T1000 (cell line): ENCODE measurements at regions not wholly inside any gene's neighbourhood (a gene's known extent, or its start where the extent isn't known, plus 50 kb on each side); places are given as distances from the start of the nearest gene placed in this dataset.
"Not testable (repeated sequence)": the region's sequence is repeated elsewhere in the genome, so short reads cannot be mapped to it uniquely, and the experiment has no call there.

Experiments
- DNase-seq: peaks from one replicate; lab custom pipeline; 2025; ENCODE audit warnings: mixed read lengths; lab: John Stamatoyannopoulos, UW

- no peak for DNase-seq
Measured at GRCh38 chr9:75197561-75197960, 109.2 kb downstream of the OSTF1 start.

DNA sequence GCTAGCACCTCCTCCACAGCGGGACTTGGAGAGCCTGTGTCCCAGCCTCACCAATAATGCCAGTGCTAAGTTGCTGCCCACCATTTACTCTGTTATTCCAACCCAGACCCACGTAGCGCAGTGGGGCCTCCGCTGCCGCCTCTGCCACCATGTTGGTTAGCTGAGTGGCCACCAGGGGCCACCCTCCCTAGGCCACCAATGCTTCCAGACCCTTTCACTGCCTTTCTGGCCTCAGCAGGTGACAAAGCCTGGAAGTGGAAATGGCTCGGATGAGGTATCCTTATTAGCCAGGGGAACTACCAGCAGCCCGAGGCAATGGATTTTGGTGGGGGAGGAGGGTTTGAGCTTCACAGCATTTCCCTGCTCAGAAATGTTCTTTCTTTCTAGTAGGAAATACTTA lies 110.1 kb downstream of the OSTF1 start:
- DNase-seq: no peak

GRCh38 chr9:75200892-75201470 lies 112.7 kb downstream of the OSTF1 start:
- DNase-seq: no peak

DNA sequence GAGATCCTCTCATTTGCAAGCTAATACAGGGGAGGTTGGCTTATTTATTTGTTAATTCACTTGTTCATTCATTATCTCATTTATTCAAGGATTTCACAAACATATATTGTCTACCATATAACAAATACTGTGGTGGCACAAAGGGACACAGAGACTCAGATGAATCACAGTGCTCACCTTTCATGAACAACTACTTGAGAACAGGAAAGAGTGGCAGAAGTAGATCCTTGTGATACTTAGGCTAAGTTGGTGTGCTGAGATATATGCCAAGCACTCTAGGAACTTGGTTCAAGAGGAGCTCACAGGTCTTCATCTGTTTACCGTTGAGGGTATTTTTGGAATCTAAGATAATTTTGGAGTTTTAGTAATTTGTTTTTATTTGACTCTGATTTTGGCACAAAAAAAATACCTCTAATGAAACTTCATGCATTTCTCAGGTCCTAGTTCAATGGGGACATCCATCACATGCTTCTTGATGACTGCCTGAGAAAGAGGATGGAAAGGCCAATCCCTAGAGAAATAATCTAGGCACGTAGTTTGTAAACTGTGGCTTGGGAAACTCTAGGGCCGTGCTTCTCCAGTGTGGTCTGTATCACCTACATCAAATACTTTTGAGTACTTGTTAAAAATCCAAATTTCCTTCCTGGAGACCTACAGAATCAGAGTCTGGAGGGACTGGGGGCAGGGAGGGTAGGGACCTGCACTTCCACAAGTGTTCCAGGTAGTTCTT lies 113.3 kb downstream of the OSTF1 start:
- no peak for DNase-seq

- DNase-seq: not testable (repeated sequence)
Measured at GRCh38 chr9:75207997-75208396, 119.7 kb downstream of the OSTF1 start.

DNA sequence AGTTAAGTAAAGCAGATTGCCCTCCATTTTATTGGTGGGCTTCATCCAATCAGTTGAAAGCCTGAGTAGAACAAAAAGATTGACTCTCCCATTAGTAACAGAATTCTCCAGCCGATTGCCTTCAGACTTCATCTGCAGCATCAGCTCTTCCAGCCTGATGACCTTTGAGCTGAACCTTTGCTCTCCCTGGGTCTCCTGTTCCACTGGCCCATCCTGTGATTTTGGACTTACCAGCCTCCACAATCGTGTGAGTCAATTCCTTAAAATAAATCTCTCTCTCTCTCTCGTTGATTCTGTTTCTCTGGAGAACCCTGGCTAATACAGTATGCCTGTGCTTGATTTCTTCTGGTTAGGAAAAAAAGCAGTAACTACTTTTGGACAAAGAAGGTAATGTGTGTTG lies 121.9 kb downstream of the OSTF1 start:
- no peak for DNase-seq

GRCh38 chr9:75213765-75214164 lies 125.5 kb downstream of the OSTF1 start:
- DNase-seq: no peak

DNA sequence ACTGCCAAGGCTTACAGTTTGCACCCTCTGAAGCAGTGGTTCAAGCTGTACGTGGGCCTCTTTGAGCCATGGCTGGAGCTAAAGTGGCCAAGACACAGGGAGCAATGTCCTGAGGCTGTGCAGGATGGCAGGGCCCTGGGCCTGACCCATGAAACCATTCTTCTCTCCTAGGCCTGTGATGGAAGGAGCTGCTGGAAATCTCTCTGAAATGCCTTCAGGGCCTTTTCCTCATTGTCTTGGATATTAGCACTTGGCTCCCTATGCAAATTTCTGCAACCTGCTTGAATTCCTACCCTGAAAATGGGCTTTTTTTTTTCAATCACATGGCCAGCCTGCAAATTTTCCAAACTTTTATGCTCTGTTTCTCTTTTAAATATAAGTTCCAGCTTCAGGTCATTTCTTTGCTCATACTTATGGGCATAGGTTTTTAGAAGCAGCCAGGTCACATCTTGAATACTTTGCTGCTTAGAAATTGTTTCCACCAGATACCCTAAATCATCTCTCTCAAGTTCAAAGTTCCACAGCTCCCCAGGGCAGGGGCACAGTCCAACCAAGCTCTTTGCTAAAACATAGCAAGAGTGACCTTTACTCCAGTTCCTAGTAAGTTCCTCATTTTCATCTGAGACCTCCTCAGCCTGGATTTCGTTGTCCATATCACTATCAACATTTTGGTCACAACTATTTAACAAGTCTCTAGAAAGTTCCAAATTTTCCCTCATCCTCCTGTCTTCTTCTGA lies 138.3 kb downstream of the OSTF1 start:
- no peak for DNase-seq

- no peak for DNase-seq
Measured at GRCh38 chr9:75228893-75229292, 140.6 kb downstream of the OSTF1 start.

DNA sequence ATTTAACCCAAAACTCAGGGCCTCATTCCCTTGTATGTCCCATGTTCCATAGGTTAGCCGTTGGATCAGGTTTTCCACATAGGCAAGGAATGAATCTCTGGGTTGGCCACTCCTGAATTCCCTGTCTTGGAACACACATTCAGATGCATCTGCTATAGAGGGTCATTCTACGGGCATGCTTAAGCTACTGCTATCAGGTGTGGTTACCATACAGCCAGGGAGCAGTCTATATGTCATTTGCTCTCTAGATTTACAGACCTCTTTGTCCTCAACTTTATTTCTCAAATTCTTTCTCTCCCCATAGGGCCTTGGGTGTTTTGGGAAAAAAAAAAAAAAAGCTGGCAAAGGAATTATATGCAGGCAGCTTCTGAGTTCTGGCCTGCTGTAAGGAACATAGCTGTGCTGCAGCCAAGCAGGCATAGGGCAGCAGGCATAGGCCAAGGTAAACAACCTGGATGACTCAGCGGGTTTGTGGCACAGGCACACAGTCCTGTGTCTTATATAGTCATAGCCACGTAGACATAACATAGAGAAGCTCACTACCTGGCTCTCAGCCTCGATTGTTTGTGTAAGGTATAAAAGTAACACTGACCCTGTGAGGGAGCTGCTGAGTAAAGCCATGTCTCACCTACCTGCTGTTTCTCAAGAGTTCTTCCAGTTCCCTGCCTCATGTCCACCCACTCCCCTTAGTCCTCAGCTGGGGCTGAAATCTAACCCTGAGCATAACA lies 141.5 kb downstream of the OSTF1 start:
- no peak for DNase-seq

DNA sequence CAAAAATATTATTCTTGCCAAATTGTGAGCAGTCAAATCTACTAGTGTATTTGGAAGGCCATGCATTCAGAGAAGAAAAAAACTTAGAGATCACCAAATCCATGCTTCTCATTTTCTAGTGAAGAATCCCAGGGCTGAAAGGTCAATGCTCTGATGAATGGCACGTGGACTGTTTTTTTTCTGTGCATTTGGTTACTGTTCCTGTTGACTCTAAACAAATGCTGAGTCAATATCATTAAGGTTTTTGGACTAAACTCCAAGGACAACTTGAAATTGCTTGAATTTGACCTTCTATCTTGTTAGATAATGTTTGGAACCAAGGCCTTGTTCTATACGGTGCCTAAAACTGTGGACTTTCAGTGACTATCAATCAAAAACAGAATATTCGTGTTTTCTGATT lies 142.2 kb downstream of the OSTF1 start:
- DNase-seq: no peak

DNA sequence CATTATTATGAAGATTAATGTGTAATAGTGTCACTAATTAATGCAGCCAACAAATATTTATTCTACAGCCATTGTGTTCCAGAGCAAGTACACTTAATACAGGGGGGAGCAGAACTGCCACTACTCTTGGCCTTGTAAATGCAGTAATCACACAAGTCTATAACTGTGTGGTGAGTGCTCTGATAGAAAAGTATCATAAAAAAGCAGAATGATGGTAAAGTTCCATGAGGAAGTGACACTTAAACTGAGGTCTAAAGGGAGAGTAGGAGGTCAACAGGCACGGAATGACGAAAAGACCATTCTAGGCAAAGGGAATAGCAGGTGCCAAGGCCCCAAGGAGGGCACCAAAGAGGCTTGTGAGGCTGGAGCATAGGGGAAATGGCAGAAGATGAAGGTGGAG lies 142.9 kb downstream of the OSTF1 start:
- no peak for DNase-seq

DNA sequence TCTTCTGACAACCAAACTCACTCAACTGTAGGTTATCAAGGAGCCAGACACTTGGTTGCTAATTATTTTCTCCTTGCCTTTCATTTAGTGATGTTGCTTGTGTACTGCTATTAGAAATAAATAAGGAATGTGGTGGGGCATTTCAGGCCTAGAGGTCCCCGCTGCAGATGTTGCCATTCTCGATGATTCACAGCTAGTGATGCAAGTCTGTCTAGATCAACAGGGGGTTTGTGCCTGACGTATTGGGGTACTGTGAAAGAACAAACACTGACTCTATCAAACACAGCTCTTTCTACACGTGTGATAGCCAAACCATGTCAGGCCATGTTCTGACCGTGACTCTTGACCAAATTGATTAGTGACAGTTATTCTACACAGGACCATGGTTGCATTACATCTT lies 144.7 kb downstream of the OSTF1 start:
- DNase-seq: no peak

DNA sequence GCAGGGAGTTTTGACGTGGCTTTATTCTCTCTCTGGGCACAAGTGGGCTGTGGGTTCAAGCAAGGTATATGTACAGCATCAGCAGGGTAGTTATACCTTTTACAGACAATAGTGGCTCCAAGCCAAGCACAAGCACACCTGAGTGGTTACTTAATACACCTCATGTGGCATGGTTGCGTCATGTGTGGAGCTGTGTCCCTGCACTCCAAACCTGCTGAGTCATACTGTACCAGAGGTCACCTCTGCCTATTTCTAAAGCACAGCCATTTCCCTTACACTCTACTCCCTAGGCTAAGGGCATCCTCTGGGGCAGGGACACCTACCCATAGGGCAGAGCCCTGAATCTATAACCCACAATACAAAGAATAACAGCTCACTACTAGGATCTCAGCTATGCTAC lies 147.3 kb downstream of the OSTF1 start:
- no peak for DNase-seq

- no peak for DNase-seq
Measured at GRCh38 chr9:75238311-75238976, 150.1 kb downstream of the OSTF1 start.

DNA sequence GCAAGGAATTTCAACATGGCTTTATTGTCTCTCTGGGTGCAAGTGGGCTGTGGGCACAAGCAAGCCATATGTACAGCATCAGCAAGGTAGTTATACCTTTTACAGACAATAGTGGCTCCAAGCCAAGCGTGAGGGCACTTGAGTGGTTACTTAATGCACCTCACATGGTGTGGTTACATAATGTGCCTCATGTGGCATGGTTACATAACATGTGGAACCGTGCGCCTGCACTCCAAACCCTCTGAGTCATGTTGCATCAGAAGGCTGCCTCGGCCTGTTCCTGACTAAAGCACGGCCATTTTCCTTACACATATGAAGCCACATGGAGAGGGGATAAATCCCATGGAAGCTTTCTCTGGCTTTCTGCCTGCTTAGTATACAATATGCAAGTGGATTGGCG lies 150.9 kb downstream of the OSTF1 start:
- no peak for DNase-seq

DNA sequence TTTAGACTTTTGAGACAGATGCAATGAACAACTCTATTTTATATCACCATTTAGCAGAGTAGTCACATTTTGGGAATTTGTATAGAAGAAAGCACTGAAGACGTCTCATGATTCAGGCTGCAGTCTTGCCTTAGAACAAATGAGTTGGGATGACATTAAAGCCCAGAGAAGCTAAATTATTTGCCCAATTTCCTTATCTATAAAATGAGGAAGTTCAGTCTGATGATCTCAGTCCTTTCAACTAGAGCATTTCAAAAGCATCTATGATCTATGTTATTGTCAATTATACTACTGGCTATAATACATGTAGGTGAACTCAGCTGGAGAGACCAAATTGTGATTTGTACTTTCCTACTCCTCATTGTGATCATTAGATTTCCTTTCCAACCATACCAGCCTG lies 154.1 kb downstream of the OSTF1 start:
- no peak for DNase-seq

GRCh38 chr9:75246949-75247348 lies 158.6 kb downstream of the OSTF1 start:
- DNase-seq: no peak

DNA sequence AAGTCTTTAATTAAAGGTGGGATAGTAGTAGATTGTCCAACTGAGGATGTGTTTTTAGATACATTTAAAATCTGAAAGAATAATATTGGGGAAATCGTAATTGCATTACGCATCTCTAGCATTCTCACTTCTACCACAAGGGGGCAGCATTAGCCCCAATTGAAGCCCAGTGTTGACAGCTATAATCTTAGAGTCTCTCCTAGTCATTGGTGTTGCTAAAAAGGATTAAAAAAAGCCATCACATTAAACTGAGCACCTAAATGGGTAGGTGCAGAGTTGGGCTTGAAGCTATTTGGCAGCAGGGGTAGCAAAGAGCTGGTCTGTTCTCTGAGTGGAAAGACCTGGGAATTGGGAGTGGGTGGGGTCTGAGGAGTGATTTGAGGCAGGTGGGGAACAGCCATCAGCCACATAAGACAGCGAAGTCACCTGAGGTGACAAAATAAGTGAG lies 177.2 kb downstream of the OSTF1 start:
- DNase-seq: no peak

DNA sequence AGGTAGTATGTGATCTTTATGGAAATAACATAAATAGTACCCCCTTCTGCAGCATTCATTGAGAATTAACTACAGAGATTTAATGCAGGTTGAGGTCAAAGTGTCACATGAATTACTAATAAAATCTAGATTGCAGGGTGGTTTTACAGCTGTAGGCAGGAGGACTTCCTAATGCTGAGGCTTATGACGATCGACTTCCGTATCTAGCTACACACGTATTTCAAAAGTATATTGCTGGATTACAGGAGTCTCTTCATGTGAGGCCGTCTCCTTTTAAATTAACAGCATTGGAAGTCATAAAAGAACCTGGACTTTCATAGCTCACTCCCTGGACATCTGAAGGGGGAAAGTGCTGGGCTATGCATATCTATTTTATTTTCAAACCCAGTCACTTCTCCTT lies 180.9 kb downstream of the OSTF1 start:
- DNase-seq: no peak

DNA sequence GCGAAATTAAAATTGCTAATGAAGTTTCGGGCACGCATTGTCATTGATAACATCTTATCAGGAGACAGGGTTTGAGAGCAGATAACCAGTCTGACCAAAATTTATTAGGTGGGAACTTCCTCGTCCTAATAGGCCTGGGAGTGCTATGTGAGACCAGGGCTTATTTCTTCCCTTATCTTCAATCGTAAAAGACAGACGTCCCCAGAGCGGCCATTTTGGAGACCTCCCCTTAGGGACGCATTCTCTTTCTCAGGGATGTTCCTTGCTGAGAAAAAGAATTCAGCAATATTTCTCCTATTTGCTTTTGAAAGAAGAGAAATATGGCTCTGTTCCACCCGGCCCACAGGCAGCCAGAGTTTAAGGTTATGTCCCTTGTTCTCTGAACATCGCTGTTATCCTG lies 184.7 kb downstream of the OSTF1 start:
- not testable (repeated sequence) for DNase-seq

GRCh38 chr9:75274781-75275180 lies 186.5 kb downstream of the OSTF1 start:
- DNase-seq: no peak
